ENCODE measurements at regions not wholly inside any gene's neighbourhood (a gene's known extent, or its start where the extent isn't known, plus 50 kb on each side); places are given as distances from the start of the nearest gene placed in this dataset.

DNA sequence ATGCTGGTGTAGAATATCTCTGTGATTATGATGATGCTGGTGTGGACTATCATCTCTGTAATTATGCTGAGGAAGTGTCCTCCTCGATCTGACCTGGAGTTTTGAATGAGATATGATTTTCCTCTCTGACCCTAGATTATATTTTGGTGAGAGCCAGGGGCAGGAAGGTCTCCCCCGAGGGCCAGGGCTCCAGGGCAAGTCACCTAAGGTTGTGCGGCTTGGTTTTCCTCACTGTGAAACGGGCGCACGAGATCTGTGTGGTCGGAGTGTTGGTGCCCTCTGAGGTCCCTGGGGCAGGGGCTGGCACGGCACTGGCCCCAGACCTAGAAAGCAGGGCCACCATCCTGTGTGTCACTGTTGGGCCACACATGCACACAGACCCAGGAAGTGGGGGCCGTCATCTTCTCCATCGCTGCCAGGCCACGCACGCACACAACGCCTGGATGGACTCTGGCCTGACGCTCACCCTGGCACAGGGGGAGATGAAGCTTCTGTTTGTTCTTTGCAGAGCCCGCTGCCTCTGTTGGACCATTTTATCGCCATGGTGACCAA is 67.7 kb upstream of the ZNF469 start:
- H2AFZ ChIP-seq: no peak overlapping the region
- WGBS (ENCODE audit: low lambda C conversion rate, missing lambda C conversion rate): 86% methylated on average over 15 of the region's 16 CpGs

DNA sequence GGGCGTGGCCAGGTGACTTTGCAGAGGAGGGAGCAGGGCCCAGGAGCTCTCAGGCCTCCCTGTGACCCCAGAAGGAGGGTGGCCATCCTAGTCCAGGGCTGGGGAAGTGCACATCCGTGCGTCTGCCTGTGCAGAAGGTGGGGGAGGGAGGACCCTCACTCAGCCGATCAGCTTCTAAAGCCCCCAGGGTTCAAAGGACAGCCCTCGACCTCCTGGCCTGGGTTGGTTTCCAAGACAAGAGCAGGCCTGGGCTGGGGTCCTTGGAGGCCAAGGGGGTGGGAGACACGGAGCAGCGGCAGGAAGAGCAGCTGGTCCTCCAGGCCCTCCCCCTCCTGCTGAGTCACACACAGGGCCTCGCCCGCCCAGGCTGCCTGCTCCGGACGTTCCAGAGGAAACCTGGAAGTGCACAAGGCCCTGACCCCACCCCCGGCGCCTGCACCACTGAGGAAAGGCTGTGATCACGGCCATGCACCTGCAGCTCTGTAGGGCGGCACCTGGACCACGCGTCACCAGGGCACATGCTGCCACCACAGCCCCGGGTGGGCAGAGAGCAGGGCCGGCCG is 67.1 kb upstream of the ZNF469 start:
- Histone ChIP-seq H3K27ac (no peak overlapping the region), H3K4me3 (no peak overlapping the region), H3K9me3 (ENCODE audit: low read depth) (no peaks in the 10 kb centered on the region), H3K27me3 (no peaks in the 10 kb centered on the region), H4K20me1 (ENCODE audit: insufficient read depth, poor library complexity, severe bottlenecking) (no peaks in the 10 kb centered on the region), H2AFZ (no peak overlapping the region), H3K36me3 (replicated peaks; ENCODE audit: insufficient read depth, low read depth) (no peaks in the 10 kb centered on the region), H3K4me2 (peak overlapping the region; percentile 41), H3K79me2 (no peaks in the 10 kb centered on the region), H3K9me2 (replicated peaks; ENCODE audit: insufficient read depth) (no peaks in the 10 kb centered on the region), H3K4me1 (ENCODE audit: insufficient read depth) (peaks cover 4% of the 10 kb centered on the region)
- TF ChIP-seq EZH2 (IDR thresholded peaks at IDR 0.05; ENCODE audit: borderline replicate concordance): no peak
- TF ChIP-seq EZH2phosphoT487 (IDR thresholded peaks at IDR 0.05; ENCODE audit: low read depth, severe bottlenecking, unreplicated experiment): no peak
- DNase-seq (ENCODE audit: low spot score): peak; percentile 72
- WGBS (ENCODE audit: low lambda C conversion rate, missing lambda C conversion rate): 52% methylated on average over 20 of the region's 20 CpGs

More for the DNA sequence above, 67.7 kb upstream of the ZNF469 start:
- TF ChIP-seq, protein P1, sequence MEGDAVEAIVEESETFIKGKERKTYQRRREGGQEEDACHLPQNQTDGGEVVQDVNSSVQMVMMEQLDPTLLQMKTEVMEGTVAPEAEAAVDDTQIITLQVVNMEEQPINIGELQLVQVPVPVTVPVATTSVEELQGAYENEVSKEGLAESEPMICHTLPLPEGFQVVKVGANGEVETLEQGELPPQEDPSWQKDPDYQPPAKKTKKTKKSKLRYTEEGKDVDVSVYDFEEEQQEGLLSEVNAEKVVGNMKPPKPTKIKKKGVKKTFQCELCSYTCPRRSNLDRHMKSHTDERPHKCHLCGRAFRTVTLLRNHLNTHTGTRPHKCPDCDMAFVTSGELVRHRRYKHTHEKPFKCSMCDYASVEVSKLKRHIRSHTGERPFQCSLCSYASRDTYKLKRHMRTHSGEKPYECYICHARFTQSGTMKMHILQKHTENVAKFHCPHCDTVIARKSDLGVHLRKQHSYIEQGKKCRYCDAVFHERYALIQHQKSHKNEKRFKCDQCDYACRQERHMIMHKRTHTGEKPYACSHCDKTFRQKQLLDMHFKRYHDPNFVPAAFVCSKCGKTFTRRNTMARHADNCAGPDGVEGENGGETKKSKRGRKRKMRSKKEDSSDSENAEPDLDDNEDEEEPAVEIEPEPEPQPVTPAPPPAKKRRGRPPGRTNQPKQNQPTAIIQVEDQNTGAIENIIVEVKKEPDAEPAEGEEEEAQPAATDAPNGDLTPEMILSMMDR (IDR thresholded peaks at IDR 0.05; ENCODE audit: poor library complexity): no peak
- TF ChIP-seq EZH2 (IDR thresholded peaks at IDR 0.05; ENCODE audit: borderline replicate concordance) (no peak), EZH2phosphoT487 (IDR thresholded peaks at IDR 0.05; ENCODE audit: low read depth, severe bottlenecking, unreplicated experiment) (no peak)
- Histone ChIP-seq H3K9me2 (replicated peaks; ENCODE audit: insufficient read depth) (no peaks in the 10 kb centered on the region), H3K27ac (no peak overlapping the region), H3K79me2 (no peaks in the 10 kb centered on the region), H3K9me3 (ENCODE audit: low read depth) (no peaks in the 10 kb centered on the region), H3K27me3 (no peaks in the 10 kb centered on the region), H3K36me3 (replicated peaks; ENCODE audit: insufficient read depth, low read depth) (no peaks in the 10 kb centered on the region), H3K4me1 (ENCODE audit: insufficient read depth) (peaks cover 4% of the 10 kb centered on the region), H4K20me1 (ENCODE audit: insufficient read depth, poor library complexity, severe bottlenecking) (no peaks in the 10 kb centered on the region), H3K4me2 (peak overlapping the region; percentile 41), H3K4me3 (no peak overlapping the region)
- no peak for DNase-seq (ENCODE audit: low spot score)

DNA sequence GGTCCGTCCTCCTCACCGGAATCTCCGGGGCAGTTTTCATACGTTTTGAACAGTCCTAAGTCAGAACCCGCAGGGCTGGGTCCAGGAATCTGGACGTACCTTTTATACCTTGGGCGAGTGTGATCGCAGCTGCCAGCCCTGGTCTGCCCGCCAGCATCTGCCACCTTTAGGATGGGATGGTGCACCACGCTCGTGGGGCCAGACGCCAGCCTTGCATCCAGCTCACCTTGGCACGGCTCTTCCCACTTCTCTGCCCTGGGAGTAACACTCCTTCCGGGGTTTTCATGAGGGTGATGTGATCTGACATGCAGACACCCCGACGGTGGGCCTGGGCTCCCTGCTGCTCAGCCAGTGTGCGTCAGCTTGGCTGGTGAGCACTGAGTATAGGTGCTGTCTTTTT is 66.6 kb upstream of the ZNF469 start:
- Histone ChIP-seq H3K36me3 (replicated peaks; ENCODE audit: insufficient read depth, low read depth) (no peaks in the 10 kb centered on the region), H3K4me3 (no peak overlapping the region), H3K4me2 (no peak overlapping the region), H3K79me2 (no peaks in the 10 kb centered on the region), H3K27me3 (no peaks in the 10 kb centered on the region), H4K20me1 (ENCODE audit: insufficient read depth, poor library complexity, severe bottlenecking) (no peaks in the 10 kb centered on the region), H3K4me1 (ENCODE audit: insufficient read depth) (peaks cover 4% of the 10 kb centered on the region), H3K9me3 (ENCODE audit: low read depth) (no peaks in the 10 kb centered on the region), H2AFZ (no peak overlapping the region), H3K9me2 (replicated peaks; ENCODE audit: insufficient read depth) (no peaks in the 10 kb centered on the region), H3K27ac (no peak overlapping the region)
- no peak for DNase-seq (ENCODE audit: low spot score)
- 96% methylated on average over 17 of the region's 17 CpGs for WGBS (ENCODE audit: low lambda C conversion rate, missing lambda C conversion rate)
- TF ChIP-seq EZH2phosphoT487 (IDR thresholded peaks at IDR 0.05; ENCODE audit: low read depth, severe bottlenecking, unreplicated experiment): no peak
- TF ChIP-seq, protein P1 (IDR thresholded peaks at IDR 0.05; ENCODE audit: poor library complexity): no peak
- TF ChIP-seq EZH2 (IDR thresholded peaks at IDR 0.05; ENCODE audit: borderline replicate concordance): no peak

DNA sequence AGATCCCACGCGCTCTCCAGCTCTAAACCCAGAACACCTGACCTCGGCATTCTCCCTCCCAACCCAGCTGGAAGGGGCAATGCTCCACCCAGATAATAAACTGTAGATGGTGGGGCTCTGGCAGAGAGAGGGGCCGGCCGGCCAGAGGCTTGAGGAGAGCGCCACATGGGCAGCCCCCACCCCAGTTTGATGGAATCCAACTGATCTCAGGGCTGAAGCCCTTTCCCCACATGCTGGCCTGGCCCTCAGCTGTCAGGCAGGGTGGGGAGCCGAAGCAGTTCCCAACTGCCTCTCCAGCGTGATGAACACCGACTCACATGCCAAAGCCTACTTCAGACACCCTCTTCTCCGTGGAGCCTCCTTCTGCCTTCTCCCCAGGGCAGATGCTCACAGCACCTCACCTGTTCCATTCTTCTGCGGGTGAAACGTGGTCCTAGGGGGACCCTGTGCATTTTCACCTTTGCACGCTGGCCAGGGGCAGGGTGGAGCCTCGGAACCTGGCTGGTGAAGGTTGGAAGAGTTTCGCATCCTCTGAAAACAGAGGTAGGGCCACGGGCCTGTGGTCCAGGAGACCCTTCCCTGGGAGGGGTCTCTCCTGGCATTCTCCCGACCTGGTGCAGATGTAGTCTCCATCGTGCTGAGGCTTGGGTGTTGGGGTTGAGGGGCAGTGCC is 65.7 kb upstream of the ZNF469 start:
- H3K4me1 ChIP-seq (ENCODE audit: insufficient read depth): peaks cover 4% of the 10 kb centered on the region
- H3K79me2 ChIP-seq: no peaks in the 10 kb centered on the region
- TF ChIP-seq, protein P1 (IDR thresholded peaks at IDR 0.05; ENCODE audit: poor library complexity): no peak
- no peak for TF ChIP-seq EZH2phosphoT487 (IDR thresholded peaks at IDR 0.05; ENCODE audit: low read depth, severe bottlenecking, unreplicated experiment)
- TF ChIP-seq EZH2 (IDR thresholded peaks at IDR 0.05; ENCODE audit: borderline replicate concordance): no peak
- H3K27me3 ChIP-seq: no peaks in the 10 kb centered on the region
- H4K20me1 ChIP-seq (ENCODE audit: insufficient read depth, poor library complexity, severe bottlenecking): no peaks in the 10 kb centered on the region
- no peak overlapping the region for H3K27ac ChIP-seq
- H3K9me2 ChIP-seq (replicated peaks; ENCODE audit: insufficient read depth): no peaks in the 10 kb centered on the region
- no peaks in the 10 kb centered on the region for H3K9me3 ChIP-seq (ENCODE audit: low read depth)
- no peak overlapping the region for H2AFZ ChIP-seq
- H3K36me3 ChIP-seq (replicated peaks; ENCODE audit: insufficient read depth, low read depth): no peaks in the 10 kb centered on the region
- no peak for DNase-seq (ENCODE audit: low spot score)
- H3K4me2 ChIP-seq: no peak overlapping the region
- H3K4me3 ChIP-seq: no peak overlapping the region
- 90% methylated on average over 18 of the region's 18 CpGs for WGBS (ENCODE audit: low lambda C conversion rate, missing lambda C conversion rate)

Measured in hepatocyte (in vitro differentiated cells).